ENCODE measurements at regions not wholly inside any gene's neighbourhood (a gene's known extent, or its start where the extent isn't known, plus 50 kb on each side); places are given as distances from the start of the nearest gene placed in this dataset.

- DNase-seq, result no peak
- no peak for TF ChIP-seq CTCF (IDR thresholded peaks at IDR 0.05)
- H3K4me1 ChIP-seq (ENCODE audit: low read depth), result no peaks in the 10 kb centered on the region
- no peaks in the 10 kb centered on the region for H3K36me3 ChIP-seq (ENCODE audit: low read depth)
- H3K9me3 ChIP-seq, result peaks cover 10% of the 10 kb centered on the region
- H3K4me3 ChIP-seq, result no peak overlapping the region
- intact Hi-C loops (cut with DNase I, micrococcal nuclease), result no loop called here
- no peak for ATAC-seq
These were observed 135.7 kb upstream of the ANXA10 start for GRCh38 chr4:167956676-167957075.

GRCh38 chr4:167964766-167965373, 127.5 kb upstream of the ANXA10 start:
- peaks cover 3% of the 10 kb centered on the region for H3K9me3 ChIP-seq
- DNase-seq (no peak), ATAC-seq (no peak)
- H3K4me3 ChIP-seq, result no peak overlapping the region
- intact Hi-C loops (cut with DNase I, micrococcal nuclease), result no loop called here
- no peaks in the 10 kb centered on the region for H3K36me3 ChIP-seq (ENCODE audit: low read depth)
- TF ChIP-seq CTCF (IDR thresholded peaks at IDR 0.05), result no peak
- no peaks in the 10 kb centered on the region for H3K4me1 ChIP-seq (ENCODE audit: low read depth)

GRCh38 chr4:167966143-167966542, 126.2 kb upstream of the ANXA10 start:
- no peaks in the 10 kb centered on the region for H3K9me3 ChIP-seq
- H3K4me1 ChIP-seq (ENCODE audit: low read depth), result no peaks in the 10 kb centered on the region
- TF ChIP-seq CTCF (IDR thresholded peaks at IDR 0.05), result no peak
- H3K4me3 ChIP-seq, result no peak overlapping the region
- intact Hi-C loops (cut with DNase I, micrococcal nuclease), result no loop called here
- no peaks in the 10 kb centered on the region for H3K36me3 ChIP-seq (ENCODE audit: low read depth)
- no peak for ATAC-seq
- no peak for DNase-seq

- no peak for DNase-seq
- Histone ChIP-seq H3K36me3 (ENCODE audit: low read depth) (no peaks in the 10 kb centered on the region), H3K4me1 (ENCODE audit: low read depth) (no peaks in the 10 kb centered on the region), H3K4me3 (no peak overlapping the region), H3K9me3 (peaks cover 14% of the 10 kb centered on the region)
- intact Hi-C loops (cut with DNase I, micrococcal nuclease), result no loop called here
- TF ChIP-seq CTCF (IDR thresholded peaks at IDR 0.05), result no peak
- no peak for ATAC-seq
These were observed 118.8 kb upstream of the ANXA10 start for GRCh38 chr4:167973513-167973912.

GRCh38 chr4:167985565-167985964, 106.8 kb upstream of the ANXA10 start:
- intact Hi-C loops (cut with DNase I, micrococcal nuclease), result no loop called here
- Histone ChIP-seq H3K36me3 (ENCODE audit: low read depth) (no peaks in the 10 kb centered on the region), H3K4me3 (no peak overlapping the region), H3K9me3 (no peaks in the 10 kb centered on the region), H3K4me1 (ENCODE audit: low read depth) (no peaks in the 10 kb centered on the region)
- ATAC-seq, result no peak
- no peak for TF ChIP-seq CTCF (IDR thresholded peaks at IDR 0.05)
- no peak for DNase-seq

- no peak overlapping the region for H3K4me3 ChIP-seq
- ATAC-seq, result no peak
- no peaks in the 10 kb centered on the region for H3K36me3 ChIP-seq (ENCODE audit: low read depth)
- intact Hi-C loops (cut with DNase I, micrococcal nuclease), result no loop called here
- no peaks in the 10 kb centered on the region for H3K4me1 ChIP-seq (ENCODE audit: low read depth)
- DNase-seq, result no peak
- TF ChIP-seq CTCF (IDR thresholded peaks at IDR 0.05), result no peak
- no peaks in the 10 kb centered on the region for H3K9me3 ChIP-seq
These were observed 106.3 kb upstream of the ANXA10 start for GRCh38 chr4:167986044-167986443.

Measured in mucosa of descending colon (tissue), 3 donors.